Bronchial epithelial cell (primary cell): ENCODE measurements at regions not wholly inside any gene's neighbourhood (a gene's known extent, or its start where the extent isn't known, plus 50 kb on each side); places are given as distances from the start of the nearest gene placed in this dataset.
A peak's percentile ranks its signal among the peaks of the same experiment; 100 is the strongest.

ENCODE experiments used
- DNase-seq: peaks from one replicate; pipeline ENCODE4 v3.0.0-alpha.2; 2010; ENCODE audit warnings: low read depth
- FAIRE-seq: peaks from 2 replicates; lab custom pipeline; 2011; peaks lifted over from hg19 to GRCh38; lab: Jason Lieb, UNC
- H3K27me3 ChIP-seq: 2 replicates; pipeline ENCODE4 v1.5.1; 2011; ENCODE audit warnings: low read length; ENCODE audit not compliant: control insufficient read depth, insufficient read depth
- H3K36me3 ChIP-seq: 2 replicates; pipeline ENCODE4 v1.5.1; 2011; ENCODE audit warnings: low read length; ENCODE audit not compliant: control insufficient read depth, insufficient read depth
- H3K4me3 ChIP-seq: 2 replicates; pipeline ENCODE4 v1.5.1; 2011; ENCODE audit warnings: mild to moderate bottlenecking, low read depth, low read length, control low read depth
- CTCF ChIP-seq: IDR thresholded peaks from 2 replicates; pipeline ENCODE4 v1.5.1; 2011; ENCODE audit warnings: mild to moderate bottlenecking, moderate library complexity, low read length, control low read depth, inconsistent platforms; ENCODE audit not compliant: insufficient read depth, severe bottlenecking

GRCh38 chr10:9024210-9024609 is 969.7 kb downstream of the GATA3 start:
- Histone ChIP-seq H3K36me3 (no peaks in the 10 kb centered on the region), H3K27me3 (no peaks in the 10 kb centered on the region), H3K4me3 (no peak overlapping the region)
- FAIRE-seq (no peak), DNase-seq (peak; percentile 64)
- no peak for TF ChIP-seq CTCF

GRCh38 chr10:9028231-9028630 is 973.7 kb downstream of the GATA3 start:
- no peaks in the 10 kb centered on the region for H3K27me3 ChIP-seq
- H3K36me3 ChIP-seq: no peaks in the 10 kb centered on the region
- TF ChIP-seq CTCF: no peak
- DNase-seq (peak; percentile 12), FAIRE-seq (no peak)
- no peak overlapping the region for H3K4me3 ChIP-seq

- H3K36me3 ChIP-seq: no peaks in the 10 kb centered on the region
- peak; percentile 1 for DNase-seq
- no peak for TF ChIP-seq CTCF
Observed at GRCh38 chr10:9035355-9035754, 980.9 kb downstream of the GATA3 start.

DNA sequence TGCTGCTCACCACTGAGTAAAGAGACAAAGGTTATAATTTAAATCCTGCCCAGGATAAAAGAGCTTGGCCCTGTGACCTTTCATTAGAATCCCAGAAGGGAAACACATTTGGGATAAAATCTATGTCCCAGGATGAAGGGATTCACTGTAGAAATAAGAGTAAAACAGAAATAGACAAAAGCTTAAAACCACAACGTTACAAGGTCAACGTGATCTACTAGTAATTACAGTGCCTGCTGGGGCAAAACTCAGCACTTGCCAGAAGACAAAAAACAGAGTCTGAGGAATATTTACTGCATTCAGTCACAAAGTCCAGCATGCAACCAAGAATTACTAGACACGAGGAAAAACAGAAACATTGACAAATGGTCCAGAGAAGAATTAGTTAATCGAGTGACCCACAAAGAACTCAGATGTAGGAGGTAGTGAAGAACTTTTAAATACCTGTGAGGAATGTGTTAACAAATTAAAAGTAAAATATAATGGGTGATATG is 982.3 kb downstream of the GATA3 start:
- Histone ChIP-seq H3K36me3 (no peaks in the 10 kb centered on the region), H3K4me3 (no peak overlapping the region), H3K27me3 (no peaks in the 10 kb centered on the region)
- FAIRE-seq: no peak
- no peak for DNase-seq
- TF ChIP-seq CTCF: no peak

More at GRCh38 chr10:9035355-9035754, 980.9 kb downstream of the GATA3 start:
- no peaks in the 10 kb centered on the region for H3K27me3 ChIP-seq
- no peak overlapping the region for H3K4me3 ChIP-seq
- no peak for FAIRE-seq

GRCh38 chr10:9038146-9038714 is 983.7 kb downstream of the GATA3 start:
- DNase-seq (no peak), FAIRE-seq (no peak)
- Histone ChIP-seq H3K36me3 (no peaks in the 10 kb centered on the region), H3K4me3 (no peak overlapping the region), H3K27me3 (no peaks in the 10 kb centered on the region)
- TF ChIP-seq CTCF: no peak

DNA sequence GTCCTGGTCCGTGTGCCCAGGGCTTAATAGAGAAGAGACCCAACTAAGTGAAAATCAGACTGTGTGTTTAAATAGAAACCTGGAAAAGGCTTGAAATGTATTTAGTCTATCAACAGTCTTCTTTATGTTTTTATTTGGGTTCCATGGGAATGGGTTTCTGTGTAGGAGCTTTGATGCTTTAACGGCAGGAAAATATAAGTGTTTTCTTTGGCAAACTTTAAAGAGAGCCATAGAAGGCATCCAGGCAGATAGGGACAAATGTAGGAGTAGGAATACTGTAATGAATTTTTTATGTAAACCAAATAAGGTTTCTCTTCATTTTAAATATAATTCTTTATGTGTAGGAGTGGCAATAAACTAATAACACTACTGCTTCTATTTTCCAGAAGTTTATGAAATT is 989.0 kb downstream of the GATA3 start:
- no peak for TF ChIP-seq CTCF
- DNase-seq (no peak), FAIRE-seq (no peak)
- Histone ChIP-seq H3K4me3 (no peak overlapping the region), H3K36me3 (no peaks in the 10 kb centered on the region), H3K27me3 (no peaks in the 10 kb centered on the region)
